BJ (cell line): ENCODE measurements at regions not wholly inside any gene's neighbourhood (a gene's known extent, or its start where the extent isn't known, plus 50 kb on each side); places are given as distances from the start of the nearest gene placed in this dataset.

Experiments used
- CTCF ChIA-PET: fragments of 350-600 bp; formaldehyde crosslinking; extraction: SDS; loops from one replicate; lab custom pipeline; 2021; ENCODE audit warnings: antibody characterized with exemption, inconsistent platforms; lab: Yijun Ruan, JAX
- POLR2A ChIA-PET: fragments of 300-600 bp; sonication (Branson Sonifier 250); formaldehyde crosslinking; extraction: SDS; loops from one replicate; lab custom pipeline; 2021; ENCODE audit warnings: antibody characterized with exemption; lab: Charles Lee
- DNase-seq: peaks from one replicate; pipeline ENCODE4 v3.0.0-alpha.2; 2011; ENCODE audit warnings: low read depth
- H3K27me3 ChIP-seq: 2 replicates; pipeline ENCODE4 v1.6.0; 2011; ENCODE audit warnings: low read length; ENCODE audit not compliant: control insufficient read depth, insufficient read depth
- H3K36me3 ChIP-seq: 2 replicates; pipeline ENCODE4 v1.5.1; 2011; ENCODE audit warnings: low read length; ENCODE audit not compliant: control insufficient read depth, insufficient read depth
- H3K4me3 ChIP-seq: 2 replicates; pipeline ENCODE4 v1.5.1; 2011; ENCODE audit warnings: low read depth, mild to moderate bottlenecking, control low read depth, low read length
- TF ChIP-seq, protein P1 (sequence below): IDR thresholded peaks from 2 replicates; pipeline ENCODE4 v1.5.1; 2011; ENCODE audit warnings: low read depth, mild to moderate bottlenecking, control low read depth, inconsistent platforms, low read length, moderate library complexity; ENCODE audit not compliant: insufficient read depth

DNA sequence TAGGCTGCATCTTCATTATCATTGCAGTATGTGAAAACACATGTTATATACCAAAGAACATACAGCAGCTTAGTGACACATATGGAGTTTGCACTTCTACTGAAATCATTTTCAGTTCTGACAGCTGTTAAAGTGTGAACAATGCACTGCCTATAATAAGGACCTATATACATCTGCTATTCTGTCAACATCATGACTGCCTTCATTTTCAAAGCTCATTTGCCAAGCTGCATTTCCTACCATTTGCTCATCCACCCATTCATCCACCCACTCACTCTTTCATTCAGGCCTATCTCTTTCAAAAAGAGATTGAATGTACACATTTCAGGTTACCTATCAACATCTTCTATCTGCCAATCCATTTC, 81.7 kb upstream of the STK17B start:
- ChIA-PET CTCF (no interaction called here), POLR2A (no interaction called here)
- H3K36me3 ChIP-seq = 0 out of 2 replicates have a peak, but pooled peaks cover 1% of the 10 kb centered on the region
- no peak overlapping the region for H3K4me3 ChIP-seq
- TF ChIP-seq, protein P1, sequence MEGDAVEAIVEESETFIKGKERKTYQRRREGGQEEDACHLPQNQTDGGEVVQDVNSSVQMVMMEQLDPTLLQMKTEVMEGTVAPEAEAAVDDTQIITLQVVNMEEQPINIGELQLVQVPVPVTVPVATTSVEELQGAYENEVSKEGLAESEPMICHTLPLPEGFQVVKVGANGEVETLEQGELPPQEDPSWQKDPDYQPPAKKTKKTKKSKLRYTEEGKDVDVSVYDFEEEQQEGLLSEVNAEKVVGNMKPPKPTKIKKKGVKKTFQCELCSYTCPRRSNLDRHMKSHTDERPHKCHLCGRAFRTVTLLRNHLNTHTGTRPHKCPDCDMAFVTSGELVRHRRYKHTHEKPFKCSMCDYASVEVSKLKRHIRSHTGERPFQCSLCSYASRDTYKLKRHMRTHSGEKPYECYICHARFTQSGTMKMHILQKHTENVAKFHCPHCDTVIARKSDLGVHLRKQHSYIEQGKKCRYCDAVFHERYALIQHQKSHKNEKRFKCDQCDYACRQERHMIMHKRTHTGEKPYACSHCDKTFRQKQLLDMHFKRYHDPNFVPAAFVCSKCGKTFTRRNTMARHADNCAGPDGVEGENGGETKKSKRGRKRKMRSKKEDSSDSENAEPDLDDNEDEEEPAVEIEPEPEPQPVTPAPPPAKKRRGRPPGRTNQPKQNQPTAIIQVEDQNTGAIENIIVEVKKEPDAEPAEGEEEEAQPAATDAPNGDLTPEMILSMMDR = no peak
- no peak for DNase-seq
- H3K27me3 ChIP-seq = no peaks in the 10 kb centered on the region

- CTCF ChIA-PET = interaction anchor here (0.7 kb wide), 1 partner anchor 47 kb away, joined by 3 read pairs; no protein-coding TSS in a partner anchor
Measured at GRCh38 chr2:196256585-196256984, 85.2 kb upstream of the STK17B start.

DNA sequence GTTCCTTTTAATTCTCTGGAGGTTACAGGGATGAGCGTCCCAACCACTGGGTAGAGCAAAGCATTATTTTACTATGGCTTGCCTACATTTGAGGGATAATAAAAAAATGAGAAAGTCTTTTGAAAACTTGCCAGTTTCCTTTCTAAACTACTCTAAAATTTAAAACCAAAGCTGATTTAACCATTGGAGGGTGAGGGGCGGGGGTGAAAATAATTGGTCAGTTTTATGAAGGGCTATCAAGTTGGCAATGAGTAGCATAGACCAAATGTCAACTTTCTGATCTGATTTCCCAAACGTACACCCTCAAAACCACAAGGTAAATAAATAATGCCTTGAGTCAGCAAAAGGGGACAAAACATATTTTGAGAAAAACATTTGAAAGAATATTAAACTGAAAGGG, 85.7 kb upstream of the STK17B start:
- Histone ChIP-seq H3K36me3 (no peaks in the 10 kb centered on the region), H3K27me3 (no peaks in the 10 kb centered on the region), H3K4me3 (no peak overlapping the region)
- ChIA-PET CTCF (interaction anchor here (0.7 kb wide), 1 partner anchor 48 kb away, joined by 3 read pairs; no protein-coding TSS in a partner anchor), POLR2A (no interaction called here)
- no peak for DNase-seq
- TF ChIP-seq, protein P1 = no peak

More at GRCh38 chr2:196256585-196256984, 85.2 kb upstream of the STK17B start:
- Histone ChIP-seq H3K27me3 (no peaks in the 10 kb centered on the region), H3K36me3 (no peaks in the 10 kb centered on the region), H3K4me3 (no peak overlapping the region)
- DNase-seq = no peak
- POLR2A ChIA-PET = no interaction called here
- TF ChIP-seq, protein P1 = no peak

DNA sequence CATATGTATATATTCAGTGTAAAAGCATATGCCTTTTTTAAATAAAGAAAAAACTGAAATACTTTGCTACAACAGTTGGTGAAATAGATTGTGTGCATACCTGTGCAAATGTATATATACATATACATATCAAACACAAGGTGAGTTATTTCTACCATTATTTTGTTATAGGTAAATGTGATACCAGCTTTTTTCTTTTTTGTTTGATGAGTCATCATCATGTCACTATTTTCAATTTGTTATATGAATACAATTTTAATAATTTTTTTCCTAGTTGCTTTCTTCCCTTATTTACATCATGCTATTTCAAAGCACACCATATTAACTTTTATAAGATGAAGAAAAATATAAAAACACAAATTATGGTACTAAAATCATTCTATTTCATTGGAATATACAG, 87.0 kb upstream of the STK17B start:
- Histone ChIP-seq H3K4me3 (no peak overlapping the region), H3K27me3 (no peaks in the 10 kb centered on the region), H3K36me3 (no peaks in the 10 kb centered on the region)
- POLR2A ChIA-PET = no interaction called here
- no peak for DNase-seq
- TF ChIP-seq, protein P1 = no peak
- CTCF ChIA-PET = interaction anchor here (0.6 kb wide), 1 partner anchor 179 kb away, joined by 4 read pairs; no protein-coding TSS in a partner anchor

- H3K27me3 ChIP-seq = no peaks in the 10 kb centered on the region
- CTCF ChIA-PET = interaction anchor here (0.9 to 1.5 kb wide), 2 partner anchors 12 to 89 kb away, joined by 3 to 5 read pairs; no protein-coding TSS in a partner anchor
- no peak for DNase-seq
- no peak overlapping the region for H3K4me3 ChIP-seq
- TF ChIP-seq, protein P1 = no peak
- POLR2A ChIA-PET = interaction anchor here (0.5 kb wide), 1 partner anchor 148 kb away, joined by 5 read pairs; no protein-coding TSS in a partner anchor
- H3K36me3 ChIP-seq = no peaks in the 10 kb centered on the region
Measured at GRCh38 chr2:196259507-196260481, 88.4 kb upstream of the STK17B start.
